Neural progenitor cell (in vitro differentiated cells): ENCODE measurements at regions not wholly inside any gene's neighbourhood (a gene's known extent, or its start where the extent isn't known, plus 50 kb on each side); places are given as distances from the start of the nearest gene placed in this dataset.

Experiments
- DNase-seq: peaks from one replicate; pipeline ENCODE4 v3.0.0-alpha.2; 2016; ENCODE audit warnings: low spot score
- H2AFZ ChIP-seq: fragments of 200-600 bp; sonication (generic); replicated peaks from 2 replicates; pipeline ENCODE4 v1.6.1; 2016; ENCODE audit warnings: antibody characterized with exemption
- H3F3A ChIP-seq: fragments of 200-600 bp; sonication (generic); 2 replicates; pipeline ENCODE4 v1.6.1; 2016; ENCODE audit warnings: antibody characterized with exemption, low read depth
- H3K27ac ChIP-seq: fragments of 200-600 bp; sonication (generic); 2 replicates; pipeline ENCODE4 v1.5.1; 2016; ENCODE audit warnings: mild to moderate bottlenecking
- H3K27me3 ChIP-seq: fragments of 200-600 bp; sonication (generic); 2 replicates; pipeline ENCODE4 v1.6.1; 2016; ENCODE audit warnings: mild to moderate bottlenecking, moderate library complexity
- H3K36me3 ChIP-seq: fragments of 200-600 bp; sonication (generic); 2 replicates; pipeline ENCODE4 v1.5.1; 2016
- H3K4me1 ChIP-seq: fragments of 200-600 bp; sonication (generic); 2 replicates; pipeline ENCODE4 v1.6.1; 2016; ENCODE audit warnings: mixed run types
- H3K4me2 ChIP-seq: fragments of 200-600 bp; sonication (generic); 2 replicates; pipeline ENCODE4 v1.6.1; 2016
- H3K4me3 ChIP-seq: fragments of 200-600 bp; sonication (generic); 2 replicates; pipeline ENCODE4 v1.5.1; 2016
- H3K79me2 ChIP-seq: fragments of 200-600 bp; sonication (generic); 2 replicates; pipeline ENCODE4 v1.6.1; 2016; ENCODE audit warnings: low read depth
- H3K9ac ChIP-seq: fragments of 200-600 bp; sonication (generic); 2 replicates; pipeline ENCODE4 v1.6.1; 2016
- H3K9me3 ChIP-seq: fragments of 200-600 bp; sonication (generic); 2 replicates; pipeline ENCODE4 v1.5.1; 2016; ENCODE audit warnings: low read depth
- H4K20me1 ChIP-seq: fragments of 200-600 bp; sonication (generic); 2 replicates; pipeline ENCODE4 v1.6.1; 2016; ENCODE audit warnings: low read depth
- H3K27ac Mint-ChIP-seq: 3 replicates; pipeline ENCODE4 v1.8.0; 2021; ENCODE audit warnings: mixed read lengths
- H3K27me3 Mint-ChIP-seq: 2 replicates; pipeline ENCODE4 v1.8.0; 2022; ENCODE audit warnings: low read depth, mild to moderate bottlenecking, inconsistent platforms, moderate library complexity, mixed read lengths; ENCODE audit not compliant: insufficient read depth
- H3K36me3 Mint-ChIP-seq: 3 replicates; pipeline ENCODE4 v1.8.0; 2021; ENCODE audit warnings: mixed read lengths
- H3K4me1 Mint-ChIP-seq: 3 replicates; pipeline ENCODE4 v1.8.0; 2021; ENCODE audit warnings: mixed read lengths
- H3K4me3 Mint-ChIP-seq: 3 replicates; pipeline ENCODE4 v1.8.0; 2021; ENCODE audit warnings: mild to moderate bottlenecking, moderate library complexity, mixed read lengths
- H3K9me3 Mint-ChIP-seq: 3 replicates; pipeline ENCODE4 v1.8.0; 2020; ENCODE audit warnings: mixed read lengths
- EZH2 ChIP-seq: fragments of 200-600 bp; sonication (generic); IDR thresholded peaks from 2 replicates; pipeline ENCODE4 v1.6.1; 2017; ENCODE audit warnings: antibody characterized with exemption, mild to moderate bottlenecking, moderate library complexity
- EZH2phosphoT487 ChIP-seq: fragments of 200-600 bp; sonication (generic); IDR thresholded peaks from 2 replicates; pipeline ENCODE4 v1.6.1; 2017; ENCODE audit warnings: antibody characterized with exemption
- TF ChIP-seq, protein P1 (sequence below): fragments of 200-600 bp; sonication (generic); IDR thresholded peaks from 2 replicates; pipeline ENCODE4 v1.5.1; 2017; ENCODE audit warnings: antibody characterized with exemption, mild to moderate bottlenecking

GRCh38 chr4:178976861-178977260 lies 1534.6 kb upstream of the AGA start:
- Mint-ChIP-seq H3K27me3 (no peaks in the 10 kb centered on the region), H3K4me1 (peaks cover 11% of the 10 kb centered on the region), H3K27ac (no peak overlapping the region), H3K9me3 (no peaks in the 10 kb centered on the region), H3K36me3 (no peaks in the 10 kb centered on the region), H3K4me3 (no peak overlapping the region)
- no peak for DNase-seq
- H3F3A ChIP-seq, result no peaks in the 10 kb centered on the region
- peaks cover 15% of the 10 kb centered on the region for H3K4me1 ChIP-seq
- no peak for TF ChIP-seq EZH2
- no peak for TF ChIP-seq EZH2phosphoT487
- TF ChIP-seq, protein P1, sequence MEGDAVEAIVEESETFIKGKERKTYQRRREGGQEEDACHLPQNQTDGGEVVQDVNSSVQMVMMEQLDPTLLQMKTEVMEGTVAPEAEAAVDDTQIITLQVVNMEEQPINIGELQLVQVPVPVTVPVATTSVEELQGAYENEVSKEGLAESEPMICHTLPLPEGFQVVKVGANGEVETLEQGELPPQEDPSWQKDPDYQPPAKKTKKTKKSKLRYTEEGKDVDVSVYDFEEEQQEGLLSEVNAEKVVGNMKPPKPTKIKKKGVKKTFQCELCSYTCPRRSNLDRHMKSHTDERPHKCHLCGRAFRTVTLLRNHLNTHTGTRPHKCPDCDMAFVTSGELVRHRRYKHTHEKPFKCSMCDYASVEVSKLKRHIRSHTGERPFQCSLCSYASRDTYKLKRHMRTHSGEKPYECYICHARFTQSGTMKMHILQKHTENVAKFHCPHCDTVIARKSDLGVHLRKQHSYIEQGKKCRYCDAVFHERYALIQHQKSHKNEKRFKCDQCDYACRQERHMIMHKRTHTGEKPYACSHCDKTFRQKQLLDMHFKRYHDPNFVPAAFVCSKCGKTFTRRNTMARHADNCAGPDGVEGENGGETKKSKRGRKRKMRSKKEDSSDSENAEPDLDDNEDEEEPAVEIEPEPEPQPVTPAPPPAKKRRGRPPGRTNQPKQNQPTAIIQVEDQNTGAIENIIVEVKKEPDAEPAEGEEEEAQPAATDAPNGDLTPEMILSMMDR, result no peak
- no peaks in the 10 kb centered on the region for H3K79me2 ChIP-seq
- no peaks in the 10 kb centered on the region for H3K36me3 ChIP-seq
- H3K27ac ChIP-seq, result no peak overlapping the region
- H3K4me3 ChIP-seq, result no peak overlapping the region
- H3K9me3 ChIP-seq, result no peaks in the 10 kb centered on the region
- no peak overlapping the region for H2AFZ ChIP-seq
- no peaks in the 10 kb centered on the region for H3K27me3 ChIP-seq
- H3K9ac ChIP-seq, result no peak overlapping the region
- no peaks in the 10 kb centered on the region for H4K20me1 ChIP-seq
- H3K4me2 ChIP-seq, result no peak overlapping the region

GRCh38 chr4:178993306-178993705 lies 1551.1 kb upstream of the AGA start:
- Histone ChIP-seq H3K9ac (no peak overlapping the region), H3K27ac (no peak overlapping the region), H3K4me3 (no peak overlapping the region), H3K79me2 (no peaks in the 10 kb centered on the region), H3K4me1 (no peaks in the 10 kb centered on the region), H3K9me3 (no peaks in the 10 kb centered on the region), H4K20me1 (no peaks in the 10 kb centered on the region), H3F3A (no peaks in the 10 kb centered on the region), H3K36me3 (no peaks in the 10 kb centered on the region), H3K27me3 (no peaks in the 10 kb centered on the region), H3K4me2 (no peak overlapping the region), H2AFZ (no peak overlapping the region)
- peaks cover 2% of the 10 kb centered on the region for H3K27me3 Mint-ChIP-seq
- no peak for DNase-seq
- no peak overlapping the region for H3K4me3 Mint-ChIP-seq
- no peaks in the 10 kb centered on the region for H3K9me3 Mint-ChIP-seq
- no peak for TF ChIP-seq EZH2
- TF ChIP-seq, protein P1, result no peak
- TF ChIP-seq EZH2phosphoT487, result no peak
- no peak overlapping the region for H3K27ac Mint-ChIP-seq
- H3K36me3 Mint-ChIP-seq, result no peaks in the 10 kb centered on the region
- no peaks in the 10 kb centered on the region for H3K4me1 Mint-ChIP-seq

- H3K9me3 Mint-ChIP-seq, result no peaks in the 10 kb centered on the region
- H3K4me1 ChIP-seq, result no peaks in the 10 kb centered on the region
- no peak for TF ChIP-seq EZH2phosphoT487
- no peak for TF ChIP-seq EZH2
- TF ChIP-seq, protein P1, result no peak
- no peaks in the 10 kb centered on the region for H3K27me3 Mint-ChIP-seq
- no peaks in the 10 kb centered on the region for H4K20me1 ChIP-seq
- no peak overlapping the region for H3K4me3 ChIP-seq
- H3K9ac ChIP-seq, result no peak overlapping the region
- H3K27ac ChIP-seq, result no peak overlapping the region
- H3K4me2 ChIP-seq, result no peak overlapping the region
- H3K9me3 ChIP-seq, result no peaks in the 10 kb centered on the region
- no peak for DNase-seq
- H3K4me3 Mint-ChIP-seq, result no peak overlapping the region
- no peaks in the 10 kb centered on the region for H3K27me3 ChIP-seq
- H2AFZ ChIP-seq, result no peak overlapping the region
- no peaks in the 10 kb centered on the region for H3F3A ChIP-seq
- H3K79me2 ChIP-seq, result no peaks in the 10 kb centered on the region
- no peak overlapping the region for H3K27ac Mint-ChIP-seq
- no peaks in the 10 kb centered on the region for H3K36me3 Mint-ChIP-seq
- H3K36me3 ChIP-seq, result no peaks in the 10 kb centered on the region
- no peaks in the 10 kb centered on the region for H3K4me1 Mint-ChIP-seq
Observed at GRCh38 chr4:179001918-179002317, 1559.7 kb upstream of the AGA start.

DNA sequence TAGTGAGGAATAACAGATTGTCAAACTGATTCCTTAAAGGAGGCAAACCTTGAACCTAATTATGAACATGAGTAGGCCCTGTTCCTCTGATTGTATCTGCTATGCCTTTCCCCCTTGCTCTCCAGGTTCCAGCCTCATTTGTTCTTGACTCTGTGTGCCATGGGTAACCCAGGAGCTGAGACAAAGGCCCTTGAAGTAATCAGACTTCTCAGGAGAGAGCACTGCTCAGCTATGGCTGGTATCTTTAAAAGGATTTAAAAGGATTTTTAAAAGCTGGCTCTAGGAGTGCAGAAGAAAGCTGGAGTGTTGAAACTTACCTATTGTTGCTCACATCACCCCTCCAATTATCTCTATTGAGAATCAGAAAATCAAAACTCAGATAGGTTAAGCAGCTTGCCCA lies 1565.5 kb upstream of the AGA start:
- no peaks in the 10 kb centered on the region for H3K27me3 ChIP-seq
- H3K4me2 ChIP-seq, result no peak overlapping the region
- H2AFZ ChIP-seq, result no peak overlapping the region
- no peaks in the 10 kb centered on the region for H3K79me2 ChIP-seq
- H3K4me1 ChIP-seq, result no peaks in the 10 kb centered on the region
- H3K27me3 Mint-ChIP-seq, result no peaks in the 10 kb centered on the region
- no peak overlapping the region for H3K4me3 ChIP-seq
- H3K36me3 ChIP-seq, result no peaks in the 10 kb centered on the region
- no peaks in the 10 kb centered on the region for H3K9me3 Mint-ChIP-seq
- peak; percentile 57 for DNase-seq
- TF ChIP-seq EZH2, result no peak
- TF ChIP-seq, protein P1, result peak; percentile 36
- no peaks in the 10 kb centered on the region for H3K36me3 Mint-ChIP-seq
- no peak overlapping the region for H3K27ac Mint-ChIP-seq
- H3K27ac ChIP-seq, result no peak overlapping the region
- H3K4me1 Mint-ChIP-seq, result peaks cover 5% of the 10 kb centered on the region
- H3K4me3 Mint-ChIP-seq, result no peak overlapping the region
- no peaks in the 10 kb centered on the region for H4K20me1 ChIP-seq
- H3F3A ChIP-seq, result no peaks in the 10 kb centered on the region
- no peaks in the 10 kb centered on the region for H3K9me3 ChIP-seq
- H3K9ac ChIP-seq, result no peak overlapping the region
